Mucosa of rectum (tissue), 2 donors: ENCODE measurements at regions not wholly inside any gene's neighbourhood (a gene's known extent, or its start where the extent isn't known, plus 50 kb on each side); places are given as distances from the start of the nearest gene placed in this dataset.

Source experiments
- H3K27ac ChIP-seq, 2 donors: one replicate each; pipeline ENCODE4 v1.7.0; 2013; ENCODE audit warnings: inconsistent platforms in 2 of 2, low read depth in 2 of 2, low read length in 2 of 2
- H3K27me3 ChIP-seq, 2 donors: one replicate each; pipeline ENCODE4 v1.7.0; 2013; ENCODE audit warnings: low read length in 2 of 2; ENCODE audit not compliant: control insufficient read depth in 2 of 2, insufficient read depth in 2 of 2
- H3K36me3 ChIP-seq, 2 donors: one replicate each; pipeline ENCODE4 v1.7.0; 2013; ENCODE audit warnings: low read length in 2 of 2; ENCODE audit not compliant: control insufficient read depth in 2 of 2, insufficient read depth in 2 of 2
- H3K4me1 ChIP-seq, 2 donors: one replicate each; pipeline ENCODE4 v1.7.0; 2013; ENCODE audit warnings: low read length in 2 of 2, mild to moderate bottlenecking in 1 of 2; ENCODE audit not compliant: control insufficient read depth in 2 of 2, insufficient read depth in 2 of 2
- H3K4me3 ChIP-seq, 2 donors: one replicate each; pipeline ENCODE4 v1.7.0; 2013; ENCODE audit warnings: low read length in 2 of 2
- H3K9ac ChIP-seq, 2 donors: one replicate each; pipeline ENCODE4 v1.7.0; 2013; ENCODE audit warnings: low read length in 2 of 2, low read depth in 1 of 2, mild to moderate bottlenecking in 1 of 2
- H3K9me3 ChIP-seq, 2 donors: one replicate each; pipeline ENCODE4 v1.7.0; 2013; ENCODE audit warnings: low read length in 2 of 2; ENCODE audit not compliant: control insufficient read depth in 2 of 2
- donor health status: healthy.
- donor health status: Normal muscosa, but diverticular disease.

DNA sequence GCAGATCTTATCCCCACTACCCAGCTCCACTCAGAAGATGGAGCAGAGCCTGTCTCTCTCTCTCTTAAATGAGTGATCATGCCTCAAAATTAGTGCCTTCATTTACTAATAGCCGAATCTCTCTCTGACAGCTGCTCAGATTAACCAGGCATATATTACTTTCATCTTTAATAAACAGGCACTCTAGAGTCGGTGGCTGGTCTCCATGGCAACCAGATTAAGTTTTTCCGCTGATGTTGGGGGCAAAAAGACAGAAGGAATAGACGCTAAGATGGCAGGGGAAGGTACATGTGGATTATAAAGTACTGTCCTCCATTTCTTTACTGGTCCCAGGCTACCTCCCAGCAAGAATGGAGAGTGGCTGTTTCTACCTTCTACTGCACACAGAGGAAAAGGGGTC, 121.6 kb downstream of the QRSL1 start:
- Histone ChIP-seq H3K4me3 (no peak overlapping the region), H3K9ac (no peak overlapping the region), H3K27me3 (no peaks in the 10 kb centered on the region), H3K4me1 (peaks cover 26 to 35% of the 10 kb centered on the region in 2 donors), H3K36me3 (no peaks in the 10 kb centered on the region), H3K27ac (peak overlapping the region; percentile 10 to 32), H3K9me3 (no peaks in the 10 kb centered on the region)

DNA sequence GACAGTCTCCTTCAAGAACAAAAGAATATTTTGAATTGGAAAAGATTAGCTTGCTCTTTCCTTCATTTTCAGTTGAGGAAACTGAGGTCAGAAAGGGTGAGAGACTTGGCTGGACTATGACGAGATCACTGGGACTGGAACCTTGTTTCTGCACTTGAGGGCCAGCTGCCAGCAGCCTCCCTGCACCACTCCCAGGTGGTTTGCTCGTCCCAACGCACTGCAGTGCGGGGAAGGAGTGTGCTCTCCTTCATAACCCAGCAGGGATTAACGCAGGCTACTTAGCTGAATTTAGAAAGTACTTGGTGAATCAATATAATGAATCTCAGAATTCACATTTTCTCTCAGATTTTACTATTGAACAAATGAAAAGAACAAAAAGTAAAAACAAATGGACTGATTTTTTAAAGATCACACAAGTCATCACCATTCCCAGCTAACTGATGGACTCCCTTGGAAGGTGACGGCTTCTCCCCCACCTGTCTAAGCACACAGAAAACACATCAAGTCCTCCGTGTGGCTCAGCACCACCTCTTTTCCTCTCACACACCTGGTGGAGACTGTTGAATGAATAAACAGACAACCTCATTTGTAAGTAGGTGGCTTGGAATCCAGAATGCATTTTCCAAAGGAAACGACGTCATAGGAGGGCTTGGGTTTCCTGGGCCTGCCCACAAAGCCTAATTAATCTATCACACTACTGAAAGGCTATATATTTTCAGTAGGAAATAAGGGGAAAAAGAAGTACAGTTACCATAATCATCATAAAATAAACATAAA, 121.0 kb downstream of the QRSL1 start:
- Histone ChIP-seq H3K4me1 (peaks cover 31 to 41% of the 10 kb centered on the region in 2 donors), H3K27ac (peak overlapping the region; percentile 9 to 32), H3K4me3 (no peak overlapping the region), H3K36me3 (no peaks in the 10 kb centered on the region), H3K9me3 (no peaks in the 10 kb centered on the region), H3K9ac (no peak overlapping the region), H3K27me3 (no peaks in the 10 kb centered on the region)

DNA sequence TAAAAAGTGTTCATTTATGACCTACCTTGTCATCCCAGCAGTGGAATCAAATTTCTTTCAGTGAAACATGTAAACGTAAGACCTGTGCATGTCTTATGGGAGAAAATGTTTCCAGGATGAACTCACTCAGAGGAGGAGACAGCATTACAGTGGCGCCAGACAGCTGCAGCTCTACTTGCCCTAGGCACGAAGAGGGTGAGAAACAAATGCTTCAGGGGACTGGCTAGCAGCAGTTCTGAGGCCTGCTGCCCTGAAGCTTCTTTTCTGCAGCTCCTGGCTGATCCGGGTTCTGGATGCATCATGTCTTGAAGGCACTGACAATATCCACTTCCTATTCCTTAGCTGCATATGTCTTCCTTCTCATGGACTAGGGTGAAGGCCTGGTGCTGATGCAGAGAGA, 120.2 kb downstream of the QRSL1 start:
- H3K4me1 ChIP-seq = peaks cover 39 to 48% of the 10 kb centered on the region in 2 donors
- no peak overlapping the region for H3K4me3 ChIP-seq
- H3K27ac ChIP-seq = peak overlapping the region in 1 of 2 donors; percentile 32
- no peaks in the 10 kb centered on the region for H3K27me3 ChIP-seq
- H3K36me3 ChIP-seq = no peaks in the 10 kb centered on the region
- H3K9ac ChIP-seq = no peak overlapping the region
- no peaks in the 10 kb centered on the region for H3K9me3 ChIP-seq

DNA sequence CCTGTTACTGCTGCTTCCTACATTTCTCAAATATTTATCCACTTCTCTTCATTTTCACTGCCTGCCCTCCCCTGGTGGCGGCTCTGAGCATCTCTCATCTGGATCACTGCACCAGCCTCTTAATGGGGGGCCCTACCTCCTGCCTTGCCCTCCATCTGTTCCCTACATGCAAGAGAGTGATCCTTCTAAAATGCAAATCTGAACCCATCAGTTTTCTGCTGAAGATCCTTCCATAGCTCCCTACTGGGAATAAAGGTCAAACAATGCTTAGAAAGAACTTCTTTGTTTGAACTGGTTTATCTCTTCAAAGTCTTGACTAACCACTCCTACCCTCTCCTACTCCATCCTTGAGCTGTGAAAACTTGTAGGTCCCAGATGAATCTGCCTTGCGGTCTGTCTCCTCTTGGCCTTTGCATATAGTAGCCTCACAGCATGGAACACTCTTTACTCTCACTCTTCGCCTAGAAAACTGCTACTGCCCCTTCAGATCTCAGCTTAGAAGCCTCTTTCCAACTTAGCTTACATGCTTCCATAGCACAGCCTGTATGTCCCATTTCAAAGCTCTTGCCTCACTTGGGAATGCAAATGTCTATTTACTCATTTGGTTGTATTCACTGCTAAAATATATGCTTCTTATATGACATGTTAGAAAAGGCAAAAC, 119.3 kb downstream of the QRSL1 start:
- Histone ChIP-seq H3K9me3 (no peaks in the 10 kb centered on the region), H3K9ac (no peak overlapping the region), H3K4me1 (peaks cover 45 to 54% of the 10 kb centered on the region in 2 donors), H3K36me3 (no peaks in the 10 kb centered on the region), H3K27ac (no peak overlapping the region), H3K27me3 (no peaks in the 10 kb centered on the region), H3K4me3 (no peak overlapping the region)

DNA sequence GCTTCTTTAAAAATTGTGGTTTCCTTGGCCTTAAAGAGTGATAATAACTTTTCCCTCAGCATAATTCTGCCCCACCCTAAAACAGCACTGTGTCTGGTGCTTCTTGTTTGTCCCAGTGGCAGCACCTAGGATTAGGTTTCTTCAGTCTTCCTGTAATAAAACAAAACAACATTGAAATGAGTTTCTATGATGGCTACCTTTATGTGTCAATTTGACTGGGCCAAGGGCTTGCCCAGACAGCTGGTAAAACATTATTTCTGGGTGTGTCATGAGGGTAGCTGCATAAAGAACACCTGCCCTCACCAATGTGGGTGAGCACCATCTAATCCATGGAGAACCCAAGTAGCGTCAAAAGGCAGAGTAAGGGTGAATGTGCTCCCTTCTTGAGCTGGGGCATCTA, 117.8 kb downstream of the QRSL1 start:
- no peaks in the 10 kb centered on the region for H3K36me3 ChIP-seq
- no peaks in the 10 kb centered on the region for H3K9me3 ChIP-seq
- H3K9ac ChIP-seq = no peak overlapping the region
- H3K4me1 ChIP-seq = peaks cover 45 to 54% of the 10 kb centered on the region in 2 donors
- H3K27ac ChIP-seq = peak overlapping the region; percentile 91 to 93
- H3K4me3 ChIP-seq = no peak overlapping the region
- H3K27me3 ChIP-seq = no peaks in the 10 kb centered on the region

DNA sequence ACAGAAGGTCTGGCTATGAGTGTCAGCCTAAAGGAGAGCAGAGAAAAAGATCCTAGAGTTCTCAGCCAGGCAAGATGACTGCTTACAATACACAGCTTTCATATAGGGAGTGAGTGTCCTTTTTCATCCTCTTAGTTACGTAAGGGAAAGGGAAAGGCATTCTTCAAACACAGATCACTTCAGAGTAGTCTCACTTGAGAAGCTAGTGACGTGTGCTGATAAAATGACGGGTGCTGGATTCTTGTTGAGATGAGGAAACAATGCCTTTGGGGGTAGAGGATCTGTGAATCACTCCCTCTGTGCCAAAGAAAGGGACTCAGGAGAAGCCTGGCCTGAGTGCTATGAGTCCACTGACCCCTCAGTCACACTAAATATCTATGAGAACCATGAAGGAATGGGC, 117.3 kb downstream of the QRSL1 start:
- Histone ChIP-seq H3K4me3 (peak overlapping the region in 1 of 2 donors; percentile 31), H3K36me3 (no peaks in the 10 kb centered on the region), H3K4me1 (peaks cover 43 to 55% of the 10 kb centered on the region in 2 donors), H3K27ac (peak overlapping the region; percentile 91 to 93), H3K9ac (peak overlapping the region; percentile 41 to 47), H3K27me3 (no peaks in the 10 kb centered on the region), H3K9me3 (no peaks in the 10 kb centered on the region)

DNA sequence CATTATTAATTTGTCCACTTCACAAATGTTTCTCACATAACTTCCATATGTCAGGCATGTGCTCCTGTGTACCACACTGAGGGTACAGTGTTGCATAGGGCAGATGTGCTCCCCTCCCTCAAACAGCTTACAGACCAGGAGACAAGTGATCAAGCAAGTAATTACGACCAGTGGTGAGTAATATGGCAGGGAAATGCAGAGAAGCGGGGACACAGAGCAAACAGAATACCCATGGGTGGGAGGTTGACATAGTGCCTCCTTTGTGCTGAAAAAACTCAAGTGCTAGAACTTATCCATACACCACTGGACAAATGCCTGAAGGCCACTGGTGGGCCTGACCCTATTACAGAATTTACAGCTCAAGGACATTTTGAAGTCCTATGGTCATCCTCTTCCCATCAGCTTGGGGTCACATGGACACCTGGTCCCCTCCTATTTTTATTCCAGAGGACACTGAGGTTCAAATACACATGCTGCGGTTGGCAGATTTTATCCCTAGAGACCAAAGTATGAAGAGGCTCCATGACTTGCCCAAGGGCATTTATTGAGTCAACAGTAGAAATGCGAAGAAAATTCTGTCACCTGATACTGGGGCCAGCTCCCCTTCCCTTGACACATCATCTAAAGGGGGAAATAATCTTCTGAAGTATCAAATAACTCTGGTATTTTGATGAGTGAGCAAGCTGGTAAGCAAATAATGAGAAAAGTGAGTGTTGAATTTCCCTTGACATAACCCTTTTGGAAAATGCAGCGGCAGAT, 116.6 kb downstream of the QRSL1 start:
- Histone ChIP-seq H3K4me3 (peak overlapping the region in 1 of 2 donors; percentile 31), H3K36me3 (no peaks in the 10 kb centered on the region), H3K27ac (peak overlapping the region; percentile 91 to 93), H3K4me1 (peaks cover 44 to 55% of the 10 kb centered on the region in 2 donors), H3K9me3 (no peaks in the 10 kb centered on the region), H3K9ac (peak overlapping the region in 1 of 2 donors; percentile 47), H3K27me3 (no peaks in the 10 kb centered on the region)

DNA sequence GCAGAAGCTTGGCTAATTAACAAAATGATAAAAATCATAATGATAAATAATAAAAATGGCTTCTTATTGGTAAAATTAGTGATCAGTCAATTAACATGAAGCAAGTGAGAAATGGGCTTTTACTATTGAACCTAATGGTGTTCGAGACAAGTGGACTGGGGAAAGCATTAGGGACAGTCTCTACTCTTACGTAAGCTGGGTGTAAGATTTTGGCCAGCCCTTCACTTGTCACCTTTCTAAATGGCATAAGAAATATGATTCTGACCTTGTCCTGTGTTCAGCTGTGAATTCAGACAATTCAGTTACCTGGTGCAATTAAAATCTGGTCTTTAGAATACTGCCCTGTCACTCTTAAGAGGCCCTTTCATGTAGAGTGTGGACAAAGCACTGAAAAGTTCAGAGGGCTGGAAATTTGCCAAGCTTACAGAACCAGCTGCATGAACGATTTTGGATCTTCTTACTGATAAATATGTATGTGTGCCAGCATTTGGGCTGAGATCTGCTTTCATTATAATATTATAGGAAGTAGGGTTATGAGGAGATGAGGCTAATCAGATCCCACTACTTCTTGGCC, 115.9 kb downstream of the QRSL1 start:
- no peak overlapping the region for H3K4me3 ChIP-seq
- H3K27ac ChIP-seq = peak overlapping the region; percentile 91 to 93
- peaks cover 46 to 55% of the 10 kb centered on the region in 2 donors for H3K4me1 ChIP-seq
- H3K9ac ChIP-seq = peak overlapping the region in 1 of 2 donors; percentile 34
- no peaks in the 10 kb centered on the region for H3K9me3 ChIP-seq
- H3K36me3 ChIP-seq = no peaks in the 10 kb centered on the region
- no peaks in the 10 kb centered on the region for H3K27me3 ChIP-seq

DNA sequence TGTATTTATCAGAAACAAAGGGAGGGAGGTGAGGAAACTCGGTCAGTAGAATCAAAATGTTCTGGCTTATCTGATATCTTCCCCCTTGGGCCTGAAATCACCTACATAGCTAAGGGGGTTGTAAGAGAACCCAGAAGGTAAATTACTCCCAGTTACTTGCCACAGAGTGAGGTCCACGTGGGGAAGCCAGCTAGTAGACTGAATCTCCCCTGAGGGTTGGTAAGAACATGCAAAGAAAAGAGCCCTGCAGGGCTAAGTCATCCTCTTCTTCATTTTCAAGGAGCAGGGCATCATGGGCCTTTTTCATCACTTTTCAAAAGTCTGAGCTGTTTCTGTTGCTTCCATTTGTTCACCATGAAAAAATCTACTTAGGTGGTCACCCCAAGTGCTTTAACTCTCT, 115.4 kb downstream of the QRSL1 start:
- H3K36me3 ChIP-seq = no peaks in the 10 kb centered on the region
- H3K27me3 ChIP-seq = no peaks in the 10 kb centered on the region
- no peaks in the 10 kb centered on the region for H3K9me3 ChIP-seq
- H3K9ac ChIP-seq = no peak overlapping the region
- H3K27ac ChIP-seq = peak overlapping the region; percentile 38 to 91
- H3K4me3 ChIP-seq = no peak overlapping the region
- peaks cover 43 to 53% of the 10 kb centered on the region in 2 donors for H3K4me1 ChIP-seq
